ENCODE measurements at regions not wholly inside any gene's neighbourhood (a gene's known extent, or its start where the extent isn't known, plus 50 kb on each side); places are given as distances from the start of the nearest gene placed in this dataset.

GRCh38 chr14:22159957-22160356 is 429.1 kb downstream of the DAD1 start:
- ChIA-PET POLR2A (no interaction called here), CTCF (no interaction called here)
- intact Hi-C loops (cut with micrococcal nuclease; ENCODE audit: unreplicated experiment) (no loop called here), in situ Hi-C loops (cut with HindIII; ENCODE audit: low pct_unique_long_range_greater_than_20kb, low sequenced_read_pairs) (no loop called here)
- DNase-seq (ENCODE audit: low read depth, low spot score) (no peak), ATAC-seq (no peak)
- Histone ChIP-seq H3K27me3 (ENCODE audit: control insufficient read depth, insufficient read depth, low read length) (no peaks in the 10 kb centered on the region; the same call in 1 of the 2 replicates), H3K4me3 (ENCODE audit: low read depth in 2 of 2, low read length in 2 of 2) (no peak overlapping the region), H3K27ac (ENCODE audit: low read length) (no peak overlapping the region), H3K9me3 (ENCODE audit: control insufficient read depth, insufficient read depth, low read depth, low read length) (no peaks in the 10 kb centered on the region), H3K36me3 (ENCODE audit: control insufficient read depth, insufficient read depth, low read length) (no peaks in the 10 kb centered on the region), H3K4me1 (ENCODE audit: control insufficient read depth, insufficient read depth, low read length) (no peaks in the 10 kb centered on the region)
- TF ChIP-seq POLR2AphosphoS5 (IDR thresholded peaks at IDR 0.05; ENCODE audit: low read depth, low read length) (no peak), REST (IDR thresholded peaks at IDR 0.05; ENCODE audit: insufficient read depth in 1 of 2, low read depth in 2 of 2, low read length in 1 of 2) (no peak), CTCF (IDR thresholded peaks at IDR 0.05) (no peak), SIN3A (IDR thresholded peaks at IDR 0.05; ENCODE audit: borderline replicate concordance, insufficient read depth, low read depth, low read length) (no peak), TCF7L2 (IDR thresholded peaks at IDR 0.05; ENCODE audit: low read depth, low read length) (no peak)
- BruUV-seq (replicated peaks): no TSS peak

GRCh38 chr14:22159099-22159498 is 429.9 kb downstream of the DAD1 start:
- no peak overlapping the region for H3K4me3 ChIP-seq (ENCODE audit: low read depth in 2 of 2, low read length in 2 of 2)
- ATAC-seq: no peak
- intact Hi-C loops (cut with micrococcal nuclease; ENCODE audit: unreplicated experiment): no loop called here
- in situ Hi-C loops (cut with HindIII; ENCODE audit: low pct_unique_long_range_greater_than_20kb, low sequenced_read_pairs): no loop called here
- POLR2A ChIA-PET: no interaction called here
- no peaks in the 10 kb centered on the region for H3K4me1 ChIP-seq (ENCODE audit: control insufficient read depth, insufficient read depth, low read length)
- CTCF ChIA-PET: no interaction called here
- H3K27me3 ChIP-seq (ENCODE audit: control insufficient read depth, insufficient read depth, low read length): no peaks in the 10 kb centered on the region; the same call in 1 of the 2 replicates
- BruUV-seq (replicated peaks): no TSS peak
- TF ChIP-seq POLR2AphosphoS5 (IDR thresholded peaks at IDR 0.05; ENCODE audit: low read depth, low read length): no peak
- no peak for TF ChIP-seq SIN3A (IDR thresholded peaks at IDR 0.05; ENCODE audit: borderline replicate concordance, insufficient read depth, low read depth, low read length)
- TF ChIP-seq TCF7L2 (IDR thresholded peaks at IDR 0.05; ENCODE audit: low read depth, low read length): no peak
- TF ChIP-seq CTCF (IDR thresholded peaks at IDR 0.05): no peak
- TF ChIP-seq REST (IDR thresholded peaks at IDR 0.05; ENCODE audit: insufficient read depth in 1 of 2, low read depth in 2 of 2, low read length in 1 of 2): no peak
- no peak for DNase-seq (ENCODE audit: low read depth, low spot score)
- no peaks in the 10 kb centered on the region for H3K36me3 ChIP-seq (ENCODE audit: control insufficient read depth, insufficient read depth, low read length)
- no peaks in the 10 kb centered on the region for H3K9me3 ChIP-seq (ENCODE audit: control insufficient read depth, insufficient read depth, low read depth, low read length)
- no peak overlapping the region for H3K27ac ChIP-seq (ENCODE audit: low read length)
